ENCODE measurements at regions not wholly inside any gene's neighbourhood (a gene's known extent, or its start where the extent isn't known, plus 50 kb on each side); places are given as distances from the start of the nearest gene placed in this dataset.

DNA sequence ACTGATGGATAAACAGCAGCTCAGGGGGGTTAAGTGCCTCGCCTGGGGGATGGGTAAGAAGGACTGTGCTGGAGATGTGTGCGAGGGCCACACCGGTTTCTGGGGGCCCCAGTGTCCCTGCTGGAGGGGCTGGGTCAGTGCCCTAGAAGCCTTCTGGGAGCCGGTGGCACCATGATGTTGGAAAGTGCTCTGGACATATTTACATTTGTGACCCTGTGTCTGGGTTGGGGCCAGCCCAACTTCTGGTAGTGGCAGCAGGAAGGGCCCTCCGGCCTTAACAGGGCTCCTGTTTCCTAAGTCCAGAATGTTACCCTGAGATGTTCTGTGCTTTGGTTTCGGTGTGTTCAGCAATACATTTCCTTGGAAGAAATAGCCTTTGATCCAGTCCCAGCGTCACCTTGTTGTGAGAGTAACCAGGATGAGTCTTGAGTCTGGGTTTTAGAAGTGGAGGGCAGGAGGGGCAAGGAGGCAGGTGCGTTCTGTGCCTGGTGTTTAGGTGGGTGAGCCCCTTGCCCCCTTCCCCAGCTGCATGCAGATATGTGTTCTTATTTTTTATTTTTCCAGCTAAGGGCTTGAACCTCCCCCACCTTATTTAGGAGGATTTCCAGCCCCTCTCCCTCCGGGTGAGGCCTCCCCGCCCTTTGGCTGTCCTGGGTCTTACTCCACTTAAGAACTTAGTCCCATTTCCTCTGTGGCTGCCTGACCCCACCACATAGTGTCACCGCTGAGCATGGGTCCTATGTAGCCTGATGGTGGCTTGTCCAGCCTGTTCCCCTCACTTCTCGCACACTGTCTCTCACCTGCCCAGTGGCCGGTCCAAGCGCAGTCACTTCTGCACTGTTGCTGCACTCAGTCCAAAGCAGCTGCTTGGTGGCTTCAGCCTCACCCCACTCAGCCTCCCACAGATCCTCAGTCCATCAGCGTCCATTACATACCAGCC, 132.7 kb upstream of the HS6ST1 start:
- DNase-seq: no peak

DNA sequence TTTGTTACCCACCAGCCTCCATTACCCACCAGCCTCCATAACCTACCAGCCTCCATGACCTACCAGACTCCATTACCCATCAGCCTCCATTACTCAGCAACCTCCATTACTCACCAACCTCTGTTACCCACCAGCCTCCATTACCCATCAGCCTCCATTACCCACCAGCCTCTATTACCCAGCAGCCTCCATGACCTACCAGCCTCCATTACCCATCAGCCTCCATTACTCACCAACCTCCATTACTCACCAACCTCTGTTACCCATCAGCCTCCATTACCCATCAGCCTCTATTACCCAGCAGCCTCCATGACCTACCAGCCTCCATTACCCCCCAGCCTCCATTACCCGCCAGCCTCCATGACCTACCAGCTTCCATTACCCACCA, 133.3 kb upstream of the HS6ST1 start:
- no peak for DNase-seq

DNA sequence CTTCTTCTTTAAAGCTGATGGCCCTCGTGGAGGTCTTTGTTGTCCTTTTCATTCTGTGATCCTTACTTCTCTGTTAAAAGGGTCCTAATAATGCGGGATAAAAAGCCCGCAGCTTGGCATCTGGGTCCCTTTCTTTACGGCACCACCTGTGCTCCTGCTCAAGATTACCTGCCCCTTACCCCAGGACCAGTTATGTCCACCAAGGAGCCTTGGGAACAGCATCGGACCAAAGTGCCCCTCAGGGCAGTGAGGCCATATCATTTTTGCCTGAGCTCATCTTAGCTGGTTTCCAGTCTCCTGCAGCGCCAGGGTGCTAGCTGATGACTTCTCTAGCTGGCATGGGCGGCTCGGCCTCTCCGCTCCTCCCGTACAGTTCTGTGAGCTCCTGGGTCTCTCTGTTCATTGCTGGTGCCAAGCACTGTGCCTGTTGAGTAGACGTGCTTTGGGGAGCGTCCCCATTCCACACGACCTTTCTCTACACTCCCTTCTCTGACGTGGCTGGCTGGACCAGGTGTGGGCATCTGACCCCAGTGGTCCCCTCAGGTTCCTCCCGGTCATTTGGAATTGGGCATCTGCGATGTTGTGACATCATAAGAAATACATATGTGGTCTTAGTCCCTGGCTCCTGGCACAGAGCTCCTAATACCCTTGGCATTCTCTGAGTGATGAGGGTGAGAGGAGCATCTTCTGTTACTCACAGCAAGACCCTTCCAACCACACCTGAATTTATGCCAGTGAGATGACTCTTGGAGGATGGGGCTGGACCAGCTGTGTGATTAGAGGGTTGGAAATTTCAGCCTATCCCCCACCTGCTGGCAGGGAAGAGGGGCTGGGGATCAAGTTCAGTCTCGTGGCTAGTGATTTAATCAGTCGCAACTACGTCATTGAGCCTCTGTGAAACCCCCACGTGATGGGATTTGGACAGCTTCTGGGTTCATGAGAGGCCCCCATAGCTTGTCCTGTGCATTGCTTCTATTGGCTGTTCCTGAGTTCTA, 134.2 kb upstream of the HS6ST1 start:
- no peak for DNase-seq

DNA sequence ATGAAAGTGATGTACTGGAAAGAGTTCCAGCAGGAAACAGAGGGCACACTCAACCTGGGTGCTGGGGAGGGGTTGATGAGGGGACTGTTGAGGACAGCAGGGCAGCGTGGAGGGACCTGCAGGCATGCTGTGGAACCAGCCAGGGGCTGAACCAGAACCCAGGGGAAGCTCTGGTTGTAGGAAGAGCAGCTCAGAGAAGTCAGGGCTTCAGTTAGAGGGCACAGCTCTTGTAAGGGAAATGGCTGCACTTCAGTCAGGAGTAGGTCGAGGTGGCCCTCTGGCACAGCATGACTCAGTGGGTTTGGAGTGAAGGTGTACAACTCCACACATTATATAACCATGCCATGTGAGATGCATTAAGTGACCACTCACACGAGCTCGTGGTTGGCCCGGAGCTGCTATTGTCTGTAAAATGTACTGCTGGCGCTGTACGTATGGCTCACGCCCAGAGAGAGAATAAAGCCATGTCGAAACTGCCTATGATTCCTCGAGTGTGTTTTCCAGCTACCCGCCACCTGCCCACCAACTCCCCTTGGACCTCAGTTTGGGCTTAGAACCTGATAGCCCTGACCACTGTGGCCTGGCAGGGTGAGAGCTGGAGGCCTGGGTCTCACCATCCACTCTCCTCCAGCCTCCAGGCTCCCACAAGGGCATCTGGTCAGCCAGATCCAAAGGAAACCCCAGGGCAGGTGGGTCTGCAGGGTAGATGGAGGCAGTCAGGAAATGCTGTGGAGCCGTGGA, 136.5 kb upstream of the HS6ST1 start:
- no peak for DNase-seq

DNA sequence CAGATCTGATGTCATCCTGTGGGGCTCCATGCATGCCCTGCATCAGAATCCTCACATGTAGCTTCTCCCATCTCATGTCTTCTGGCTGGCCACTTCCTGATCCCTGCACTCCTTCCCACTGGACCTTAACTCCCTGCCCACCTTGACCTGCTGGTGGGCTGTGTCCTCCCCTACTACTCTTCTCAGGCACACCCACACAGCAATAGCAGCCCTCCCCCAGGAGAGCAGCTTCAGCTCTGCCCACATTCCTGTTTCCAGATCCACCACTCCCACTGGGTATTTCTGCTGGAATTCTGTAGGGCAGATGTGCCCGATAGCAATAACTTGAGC, 137.0 kb upstream of the HS6ST1 start:
- no peak for DNase-seq

DNA sequence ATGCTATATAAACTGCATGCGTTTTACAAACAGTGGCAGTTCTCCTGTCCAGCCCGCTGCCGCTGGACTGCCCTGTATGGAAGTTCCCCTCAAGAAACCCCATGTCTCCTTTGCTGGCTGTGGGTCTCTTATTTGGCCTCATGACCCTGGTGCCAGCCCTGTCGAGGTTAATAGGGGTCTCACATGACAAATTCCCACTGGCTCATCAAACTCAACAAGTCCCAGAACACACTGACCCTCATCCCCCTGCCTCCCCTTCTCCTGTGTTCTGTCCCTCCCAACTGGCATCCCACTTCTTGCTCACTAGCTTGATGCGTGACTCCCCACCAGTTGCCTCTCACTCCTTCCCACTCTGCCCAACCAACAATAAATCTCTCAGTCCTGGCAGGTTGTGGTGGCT, 137.6 kb upstream of the HS6ST1 start:
- no peak for DNase-seq

DNA sequence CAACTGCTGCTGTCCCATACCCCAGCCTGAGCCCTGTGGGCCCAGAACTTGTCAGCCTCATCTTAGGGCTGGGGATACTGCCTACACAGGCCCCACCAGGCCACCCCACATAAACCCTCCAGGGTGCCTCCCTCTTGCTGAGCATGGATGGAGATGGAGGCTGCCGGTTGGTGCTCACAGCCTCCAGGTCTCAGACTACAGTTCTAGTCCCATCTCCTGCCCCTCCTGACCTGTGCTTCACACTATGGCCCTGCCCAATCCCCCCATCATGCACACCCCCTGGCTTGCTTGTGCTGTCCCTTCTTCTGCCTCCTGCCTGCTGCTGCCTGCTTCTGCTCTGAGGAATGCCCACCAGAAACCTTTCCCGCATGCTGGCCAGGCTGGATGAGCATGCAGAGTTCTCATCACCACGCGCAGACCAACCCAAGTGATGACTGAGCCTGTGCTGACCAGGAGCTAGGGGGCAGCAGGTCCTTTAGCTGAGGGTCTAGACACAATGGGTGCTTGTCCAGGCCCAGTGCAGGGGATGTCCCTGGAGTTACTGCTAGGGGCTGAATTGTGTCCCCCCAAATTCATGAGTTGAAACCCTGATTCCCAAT, 138.4 kb upstream of the HS6ST1 start:
- DNase-seq: no peak

DNA sequence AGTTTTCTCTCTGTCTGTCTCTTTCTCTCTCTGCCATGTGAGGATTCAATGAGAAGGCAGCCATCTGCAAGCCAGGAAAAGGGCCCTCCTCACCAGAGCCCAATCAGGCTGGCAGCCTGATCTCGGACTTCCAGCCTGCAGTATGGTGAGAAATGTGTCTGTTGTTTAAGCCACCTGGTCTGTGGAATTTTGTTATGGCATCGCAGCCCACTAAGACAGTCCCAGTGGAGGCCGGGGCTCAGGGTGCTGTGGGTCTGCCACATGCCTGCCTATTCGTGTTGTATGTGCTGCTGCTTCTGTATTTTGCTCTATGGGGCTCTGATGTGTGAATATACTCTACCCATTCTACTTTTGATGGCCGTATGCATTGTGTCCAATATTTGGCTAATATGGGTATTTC, 139.0 kb upstream of the HS6ST1 start:
- DNase-seq: no peak

DNA sequence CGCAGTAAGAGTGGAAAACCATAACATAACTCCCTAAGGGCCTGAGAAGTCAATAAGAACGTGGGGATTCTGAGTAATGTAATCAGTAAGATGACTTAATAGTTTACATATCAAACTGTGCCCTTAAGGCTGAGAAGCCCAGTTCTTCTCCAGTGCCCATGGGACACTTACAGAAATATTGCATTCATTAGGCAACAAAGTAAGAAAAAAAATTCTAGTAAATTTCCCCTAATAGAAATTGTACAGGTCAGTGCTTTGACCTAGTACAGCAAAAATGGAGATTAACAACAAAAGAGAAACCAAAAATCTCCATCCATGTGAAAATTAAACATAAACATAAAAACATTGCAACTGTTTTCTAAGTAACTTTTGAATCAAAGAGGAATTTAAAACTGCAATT, 139.8 kb upstream of the HS6ST1 start:
- peak; percentile 20 for DNase-seq

DNA sequence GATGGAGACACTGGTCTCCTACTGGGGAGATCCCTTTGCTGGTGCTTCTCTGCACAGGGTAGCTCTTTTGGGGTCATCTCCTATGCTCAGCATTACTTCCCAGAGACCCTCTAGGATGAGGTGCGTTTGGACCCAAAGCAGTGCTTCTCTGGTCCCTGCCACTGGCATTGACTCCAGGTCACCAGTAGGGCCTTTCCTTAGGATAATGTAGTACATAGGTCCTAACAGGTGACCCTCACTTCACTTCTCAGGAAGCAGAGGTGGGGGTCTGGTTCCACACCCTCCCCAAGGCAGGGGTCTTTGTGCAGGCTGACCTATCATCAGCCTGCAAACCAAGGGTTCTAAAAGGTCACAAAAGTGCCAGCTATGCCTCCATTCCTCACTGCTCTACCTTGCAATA, 145.8 kb upstream of the HS6ST1 start:
- no peak for DNase-seq

DNA sequence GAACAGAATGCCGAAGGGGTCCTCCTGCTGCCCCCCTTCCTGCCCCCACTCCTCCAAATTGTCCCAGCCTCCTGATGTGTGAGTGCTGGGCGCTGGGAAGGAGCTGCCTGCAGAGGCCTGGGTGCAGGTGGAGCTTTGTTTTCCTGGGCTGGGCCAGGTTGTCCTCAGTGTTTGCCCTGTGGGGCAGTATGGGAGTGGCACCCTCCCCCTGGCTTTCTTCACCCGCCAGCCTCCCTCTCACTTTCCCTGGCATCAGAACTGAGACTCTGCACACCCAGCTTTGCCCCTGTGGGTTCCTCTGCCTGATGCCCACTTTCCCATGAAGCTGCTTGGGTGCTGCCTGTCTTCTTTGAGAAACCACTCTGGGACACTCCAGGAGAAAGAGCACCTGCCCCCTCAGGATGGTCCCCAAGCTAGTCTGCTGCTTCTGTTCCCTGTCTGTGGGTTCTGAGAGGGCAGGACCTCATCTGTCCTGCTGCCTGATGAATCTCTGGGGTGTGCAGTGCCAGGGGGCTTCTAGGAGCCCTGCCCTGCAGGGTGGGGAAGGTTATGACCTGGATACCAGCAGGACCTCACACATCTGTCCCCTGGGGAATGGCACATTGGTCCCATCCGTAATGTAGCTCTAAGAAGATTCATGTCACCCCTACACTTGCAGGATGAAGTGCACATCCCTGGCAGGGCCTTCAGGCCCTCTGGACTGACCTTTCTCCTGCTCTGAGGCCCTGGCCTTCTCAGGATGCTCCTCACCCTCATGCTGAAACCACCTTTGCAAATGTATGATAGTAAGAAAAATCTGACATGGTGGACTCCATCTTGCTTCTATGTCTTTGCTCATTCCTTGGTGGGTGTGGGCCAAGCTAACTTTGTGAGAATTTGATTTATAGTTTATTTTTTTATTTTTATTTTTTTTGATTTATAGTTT, 146.8 kb upstream of the HS6ST1 start:
- no peak for DNase-seq

DNA sequence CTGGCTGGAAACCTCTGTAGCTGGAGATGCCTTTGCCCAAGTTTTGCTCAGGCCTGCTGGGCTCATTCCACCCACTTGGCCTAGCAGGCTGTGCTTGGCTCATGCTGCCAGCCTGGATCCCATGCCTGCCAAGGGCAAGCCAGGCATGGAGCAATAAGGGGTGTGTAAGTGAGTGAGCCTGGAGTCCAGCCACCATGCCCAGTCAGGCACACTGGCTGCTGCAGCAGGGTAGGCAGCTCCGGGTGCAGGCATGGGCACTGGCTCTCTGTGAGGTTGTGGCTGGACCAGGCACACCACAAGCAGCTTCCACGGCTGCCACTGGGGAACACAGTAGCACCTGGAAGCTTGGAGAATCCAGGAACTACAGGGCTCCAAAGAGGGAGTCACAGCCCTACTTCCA, 147.7 kb upstream of the HS6ST1 start:
- no peak for DNase-seq

DNA sequence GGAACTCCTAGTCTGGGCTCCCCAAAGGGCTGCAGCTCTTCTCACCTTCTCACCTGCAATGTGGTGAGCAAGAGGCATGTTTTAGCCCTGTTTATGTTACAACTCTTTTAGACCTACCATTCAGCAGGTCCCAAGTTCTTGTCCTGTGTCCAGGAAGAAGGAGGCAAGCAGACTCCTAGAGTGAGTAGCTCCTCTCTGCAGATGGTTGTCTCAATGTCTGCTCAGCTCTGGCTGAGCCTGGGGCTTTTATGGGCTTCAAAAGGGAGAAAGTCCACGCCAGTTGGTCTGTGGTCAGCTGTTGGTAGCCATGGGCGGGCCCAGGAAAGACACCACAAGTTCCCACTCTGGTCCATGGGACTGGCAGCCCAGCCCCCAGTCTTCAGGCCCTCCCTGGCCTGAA, 148.1 kb upstream of the HS6ST1 start:
- DNase-seq: no peak

DNA sequence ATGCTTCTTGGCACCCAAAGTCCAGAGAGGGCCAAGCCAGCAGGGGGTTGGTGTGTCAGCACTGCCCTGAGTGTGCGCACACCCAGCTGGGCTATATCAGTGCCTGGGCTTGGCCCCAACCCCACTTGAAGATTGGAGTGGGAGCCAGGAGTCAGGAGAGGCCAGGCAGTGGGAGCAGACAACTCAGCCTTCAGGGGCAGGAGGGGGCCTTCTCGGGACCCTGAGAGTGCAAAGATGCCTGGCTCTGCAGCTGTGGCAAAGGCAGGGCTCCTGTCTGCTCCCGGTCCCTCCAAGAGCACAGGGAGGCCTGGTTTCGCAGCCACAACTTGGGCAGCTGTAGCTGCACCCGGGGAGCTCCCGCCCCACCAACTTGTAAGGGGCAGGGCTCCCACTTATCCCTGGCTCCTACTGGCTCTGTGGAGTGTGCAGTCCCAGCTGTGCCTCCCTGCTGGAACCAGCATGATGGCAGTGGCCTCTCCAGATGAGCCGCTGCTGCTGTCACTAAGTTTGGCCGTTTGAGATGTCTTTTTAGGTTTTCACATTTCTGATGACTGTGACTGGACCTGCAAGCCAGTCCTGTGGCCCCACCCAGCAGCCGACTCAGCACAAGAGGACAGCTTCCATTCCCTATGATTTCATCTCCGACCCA, 148.8 kb upstream of the HS6ST1 start:
- no peak for DNase-seq

DNA sequence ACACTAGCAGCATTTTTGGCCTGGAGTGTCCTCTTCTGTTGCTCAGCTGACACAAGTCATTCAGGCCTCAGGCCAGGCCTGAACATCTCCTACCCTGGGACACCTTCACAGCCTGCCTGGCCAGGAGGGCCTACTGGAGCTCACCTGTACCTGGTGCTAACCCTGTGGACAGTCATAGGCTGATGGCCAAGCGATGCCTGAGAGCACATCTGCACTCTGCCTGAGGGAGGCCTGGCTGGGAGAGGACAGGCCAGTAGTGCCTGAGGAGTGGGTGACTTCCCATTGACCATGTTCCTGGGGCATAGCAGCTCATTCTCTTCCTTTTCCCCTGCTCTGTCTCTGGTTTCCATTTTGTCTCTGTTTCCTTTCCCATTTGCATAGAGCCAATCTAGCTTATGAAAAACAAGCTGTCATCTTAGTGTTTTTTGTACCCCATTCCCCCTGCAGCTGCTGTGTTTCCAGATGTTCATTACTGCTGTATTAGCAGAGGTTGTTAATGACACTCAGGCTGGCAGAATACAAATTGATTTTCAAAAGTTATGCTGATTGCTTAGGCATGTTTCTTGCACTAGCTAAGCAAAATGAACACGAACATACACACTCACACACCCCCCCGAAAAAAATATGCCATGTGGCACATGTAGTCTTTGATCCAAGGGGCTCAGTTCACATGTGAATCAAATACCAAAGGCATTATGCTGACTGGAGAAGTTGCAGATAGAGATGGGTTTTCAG, 149.7 kb upstream of the HS6ST1 start:
- no peak for DNase-seq

DNA sequence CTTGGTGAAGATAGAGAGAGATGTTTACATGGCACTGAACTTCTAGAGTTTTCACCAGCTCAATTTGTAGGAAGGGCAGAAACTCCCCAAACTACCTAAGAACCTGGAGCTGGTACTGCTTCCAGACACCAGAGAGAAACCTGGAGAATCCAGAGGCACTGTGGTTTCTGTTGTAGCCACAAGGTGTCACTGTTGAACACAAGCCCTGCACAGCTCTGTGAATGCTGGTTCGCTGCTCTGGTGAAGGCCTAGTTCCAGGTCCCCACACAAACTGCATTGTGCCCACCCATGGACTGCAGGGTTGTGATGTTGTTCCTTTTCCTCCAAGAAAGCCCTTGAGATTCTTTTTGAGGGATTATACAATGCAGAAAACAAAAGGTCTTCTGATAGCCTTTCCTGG, 150.5 kb upstream of the HS6ST1 start:
- no peak for DNase-seq

DNA sequence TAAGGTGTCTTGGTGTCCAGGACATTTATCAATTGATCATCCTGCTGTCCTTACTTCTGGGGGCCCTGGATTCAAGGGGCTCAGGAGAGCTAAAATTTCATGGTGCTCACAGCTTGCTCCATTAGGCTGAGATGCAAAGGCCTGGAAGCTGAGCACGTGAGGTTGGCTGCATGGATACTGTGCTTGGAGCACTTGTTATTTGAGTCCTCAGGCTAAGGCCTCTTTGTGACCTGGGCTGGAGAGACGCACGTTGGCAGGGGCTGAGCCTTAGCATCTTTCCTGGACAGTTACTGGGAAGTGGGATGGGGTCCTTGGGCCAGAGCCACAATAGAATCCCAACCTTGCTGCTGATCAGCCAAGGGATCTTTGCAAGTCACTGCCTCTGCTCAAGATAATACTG, 151.2 kb upstream of the HS6ST1 start:
- DNase-seq: no peak

DNA sequence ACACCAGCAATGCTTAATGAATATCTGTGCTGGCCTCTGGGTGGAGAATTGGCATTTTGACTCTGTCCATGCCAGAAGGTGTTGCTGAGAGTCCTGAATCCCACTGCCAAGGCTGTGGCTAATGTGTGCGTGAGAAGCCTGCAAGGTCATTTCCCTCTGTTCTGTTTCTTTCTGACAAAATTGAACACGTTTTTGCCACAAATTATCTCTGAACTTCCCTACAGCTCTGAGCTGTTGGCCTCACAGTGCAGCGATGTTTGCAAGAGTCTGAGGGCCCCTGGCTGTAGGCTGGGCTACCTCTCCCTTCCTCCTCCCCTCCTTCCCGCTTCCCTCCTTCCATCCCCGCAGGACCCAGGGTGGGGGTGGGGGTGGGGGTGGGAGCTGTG, 154.1 kb upstream of the HS6ST1 start:
- no peak for DNase-seq

DNA sequence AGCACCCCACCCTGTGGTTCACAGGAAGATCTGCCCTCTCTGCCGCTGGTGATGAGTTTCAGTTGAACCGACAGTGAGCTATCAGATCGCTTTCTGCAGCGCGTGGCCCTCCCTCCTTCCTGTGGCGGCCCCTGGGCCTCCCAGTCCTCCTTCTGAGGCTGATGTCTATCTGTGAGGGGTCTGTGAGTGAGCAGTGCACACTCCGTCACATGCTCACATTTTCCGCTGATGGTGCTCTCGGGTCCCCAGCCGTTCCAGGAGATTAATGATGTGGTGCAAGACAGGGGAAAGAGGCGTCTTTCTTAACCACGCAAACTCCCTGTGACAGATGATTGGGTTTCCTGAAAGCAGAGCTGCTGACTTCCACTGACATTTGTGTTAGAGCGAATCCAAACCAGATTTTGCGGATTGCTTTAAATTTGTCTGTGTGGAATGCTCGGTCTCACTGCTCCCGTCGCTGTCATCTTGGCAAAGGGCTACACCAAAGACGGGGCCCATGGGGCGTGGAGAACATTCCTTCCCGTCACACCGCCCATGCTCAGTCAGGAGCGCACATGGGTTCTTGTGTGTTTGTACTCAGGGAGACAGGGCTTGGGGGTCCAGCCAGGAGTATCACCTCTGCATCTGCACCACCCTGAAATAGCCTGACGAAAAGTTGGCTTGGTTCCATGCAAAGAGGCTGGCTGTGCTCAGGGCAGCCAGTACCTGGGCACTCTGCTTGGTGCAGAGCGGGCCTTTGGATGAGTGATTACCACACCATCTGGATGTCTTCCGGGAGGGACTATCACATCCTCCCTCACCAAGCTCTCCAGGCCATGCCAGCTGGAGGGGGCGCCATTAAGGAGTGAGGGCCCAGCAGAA, 154.7 kb upstream of the HS6ST1 start:
- no peak for DNase-seq
